ENCODE measurements at regions not wholly inside any gene's neighbourhood (a gene's known extent, or its start where the extent isn't known, plus 50 kb on each side); places are given as distances from the start of the nearest gene placed in this dataset.
"Not testable (repeated sequence)": the region's sequence is repeated elsewhere in the genome, so short reads cannot be mapped to it uniquely, and the experiment has no call there.

DNA sequence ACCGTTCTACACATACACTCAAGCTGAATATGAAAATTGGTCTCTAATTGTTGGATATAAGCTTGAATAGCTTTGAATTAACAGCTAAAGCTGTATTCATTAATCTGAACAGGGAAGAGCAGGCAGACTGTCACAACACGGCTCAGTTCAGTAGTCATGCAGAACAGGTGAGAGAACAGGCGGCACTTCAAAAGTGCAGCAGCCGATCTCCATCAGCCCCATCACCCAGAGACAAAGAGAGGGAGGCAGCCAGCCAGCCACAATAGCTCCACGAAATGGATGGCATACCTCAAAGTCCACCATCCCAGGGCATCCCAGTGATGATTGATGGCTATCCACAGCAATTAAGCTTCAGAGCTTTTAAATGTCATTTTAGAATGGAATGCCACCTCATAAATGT, 419.2 kb downstream of the OLFM4 start:
- in situ Hi-C loops (cut with MboI; ENCODE audit: low pct_unique_long_range_greater_than_20kb, low sequenced_read_pairs, unreplicated experiment), result no loop called here
- DNase-seq (ENCODE audit: low spot score), result no peak
- TF ChIP-seq, protein P1, sequence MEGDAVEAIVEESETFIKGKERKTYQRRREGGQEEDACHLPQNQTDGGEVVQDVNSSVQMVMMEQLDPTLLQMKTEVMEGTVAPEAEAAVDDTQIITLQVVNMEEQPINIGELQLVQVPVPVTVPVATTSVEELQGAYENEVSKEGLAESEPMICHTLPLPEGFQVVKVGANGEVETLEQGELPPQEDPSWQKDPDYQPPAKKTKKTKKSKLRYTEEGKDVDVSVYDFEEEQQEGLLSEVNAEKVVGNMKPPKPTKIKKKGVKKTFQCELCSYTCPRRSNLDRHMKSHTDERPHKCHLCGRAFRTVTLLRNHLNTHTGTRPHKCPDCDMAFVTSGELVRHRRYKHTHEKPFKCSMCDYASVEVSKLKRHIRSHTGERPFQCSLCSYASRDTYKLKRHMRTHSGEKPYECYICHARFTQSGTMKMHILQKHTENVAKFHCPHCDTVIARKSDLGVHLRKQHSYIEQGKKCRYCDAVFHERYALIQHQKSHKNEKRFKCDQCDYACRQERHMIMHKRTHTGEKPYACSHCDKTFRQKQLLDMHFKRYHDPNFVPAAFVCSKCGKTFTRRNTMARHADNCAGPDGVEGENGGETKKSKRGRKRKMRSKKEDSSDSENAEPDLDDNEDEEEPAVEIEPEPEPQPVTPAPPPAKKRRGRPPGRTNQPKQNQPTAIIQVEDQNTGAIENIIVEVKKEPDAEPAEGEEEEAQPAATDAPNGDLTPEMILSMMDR (IDR thresholded peaks at IDR 0.05; ENCODE audit: extremely low read depth, insufficient read depth, missing control alignments), result no peak

DNA sequence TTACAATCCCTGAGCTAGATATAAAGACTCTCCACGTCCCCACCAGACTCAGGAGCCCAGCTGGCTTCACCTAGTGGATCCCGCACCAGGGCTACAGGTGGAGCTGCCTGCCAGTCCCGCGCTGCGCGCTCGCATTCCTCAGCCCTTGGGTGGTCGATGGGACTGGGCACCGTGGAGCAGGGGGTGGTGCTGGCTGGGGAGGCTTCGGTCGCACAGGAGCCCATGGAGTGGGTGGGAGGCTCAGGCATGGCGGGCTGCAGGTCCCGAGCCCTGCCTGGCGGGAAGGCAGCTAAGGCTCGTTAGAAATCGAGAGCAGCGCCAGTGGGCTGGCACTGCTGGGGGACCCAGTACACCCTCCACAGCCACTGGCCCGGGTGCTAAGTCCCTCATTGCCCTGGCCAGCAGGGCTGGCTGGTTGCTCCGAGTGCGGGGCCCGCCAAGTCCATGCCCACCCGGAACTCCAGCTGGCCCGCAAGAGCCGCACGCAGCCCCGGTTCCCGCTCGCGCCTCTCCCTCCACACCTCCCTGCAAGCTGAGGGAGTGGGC, 423.7 kb downstream of the OLFM4 start:
- DNase-seq (ENCODE audit: low spot score); in situ Hi-C loops (cut with MboI; ENCODE audit: low pct_unique_long_range_greater_than_20kb, low sequenced_read_pairs, unreplicated experiment): not testable (repeated sequence)

DNA sequence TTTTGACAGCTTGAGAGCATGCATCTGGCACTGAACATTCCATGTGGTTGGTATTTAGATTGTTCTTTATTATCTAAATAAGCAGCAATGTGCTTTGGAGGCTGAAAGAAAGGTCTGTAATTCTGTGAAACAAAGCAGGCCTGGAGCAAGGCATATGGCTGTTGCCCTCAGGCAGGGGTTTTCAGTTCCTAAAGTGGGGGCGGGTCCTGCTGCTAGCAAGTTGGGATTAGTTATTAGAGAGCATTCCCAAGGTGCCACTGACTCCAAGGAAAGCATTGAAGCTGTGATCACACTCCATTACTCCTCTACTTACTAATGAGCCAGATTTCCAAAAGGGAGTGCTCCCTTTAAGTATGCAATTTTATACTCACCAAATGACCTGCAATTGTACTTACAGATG, 432.2 kb downstream of the OLFM4 start:
- TF ChIP-seq, protein P1 (IDR thresholded peaks at IDR 0.05; ENCODE audit: extremely low read depth, insufficient read depth, missing control alignments), result no peak
- DNase-seq (ENCODE audit: low spot score), result no peak
- in situ Hi-C loops (cut with MboI; ENCODE audit: low pct_unique_long_range_greater_than_20kb, low sequenced_read_pairs, unreplicated experiment), result no loop called here

DNA sequence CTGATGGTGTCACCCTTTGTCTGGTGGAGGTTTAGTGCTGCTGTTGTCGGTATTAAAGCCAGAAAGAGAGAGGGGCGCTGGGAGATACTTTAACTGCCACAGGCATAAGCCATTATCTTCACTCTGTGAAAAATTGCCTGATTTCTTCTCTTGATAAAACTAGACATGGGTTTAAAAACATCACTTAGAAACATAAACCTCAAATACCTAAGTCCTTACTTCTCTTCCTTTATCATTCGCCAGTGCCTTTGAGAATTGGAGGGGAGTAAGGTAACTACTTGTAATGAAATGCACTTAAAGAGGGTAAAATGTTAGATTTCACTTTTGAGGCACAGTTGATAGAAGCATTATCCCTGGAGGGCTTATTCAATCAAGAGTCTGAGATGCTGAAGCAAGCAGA, 434.5 kb downstream of the OLFM4 start:
- TF ChIP-seq, protein P1 (IDR thresholded peaks at IDR 0.05; ENCODE audit: extremely low read depth, insufficient read depth, missing control alignments), result no peak
- in situ Hi-C loops (cut with MboI; ENCODE audit: low pct_unique_long_range_greater_than_20kb, low sequenced_read_pairs, unreplicated experiment), result no loop called here
- no peak for DNase-seq (ENCODE audit: low spot score)

DNA sequence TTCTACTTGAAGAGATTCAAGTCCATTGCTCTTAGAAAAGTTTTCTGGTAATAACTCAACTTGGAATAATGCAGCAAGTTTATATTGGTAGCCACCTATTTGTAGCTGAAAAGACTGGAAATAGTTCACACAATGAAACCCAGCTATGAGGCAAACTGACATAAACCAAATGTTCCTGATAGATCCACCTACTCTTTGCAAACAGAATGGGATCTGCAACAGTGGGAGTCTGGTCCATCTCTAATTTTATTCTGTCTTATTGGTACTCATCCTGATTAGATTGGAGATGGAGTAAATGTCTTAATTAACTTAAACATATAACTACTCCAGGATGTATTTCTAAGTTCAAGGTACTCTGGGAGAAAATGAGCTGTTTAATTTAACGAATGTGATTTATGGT, 438.0 kb downstream of the OLFM4 start:
- in situ Hi-C loops (cut with MboI; ENCODE audit: low pct_unique_long_range_greater_than_20kb, low sequenced_read_pairs, unreplicated experiment), result no loop called here
- TF ChIP-seq, protein P1 (IDR thresholded peaks at IDR 0.05; ENCODE audit: extremely low read depth, insufficient read depth, missing control alignments), result no peak
- DNase-seq (ENCODE audit: low spot score), result no peak

DNA sequence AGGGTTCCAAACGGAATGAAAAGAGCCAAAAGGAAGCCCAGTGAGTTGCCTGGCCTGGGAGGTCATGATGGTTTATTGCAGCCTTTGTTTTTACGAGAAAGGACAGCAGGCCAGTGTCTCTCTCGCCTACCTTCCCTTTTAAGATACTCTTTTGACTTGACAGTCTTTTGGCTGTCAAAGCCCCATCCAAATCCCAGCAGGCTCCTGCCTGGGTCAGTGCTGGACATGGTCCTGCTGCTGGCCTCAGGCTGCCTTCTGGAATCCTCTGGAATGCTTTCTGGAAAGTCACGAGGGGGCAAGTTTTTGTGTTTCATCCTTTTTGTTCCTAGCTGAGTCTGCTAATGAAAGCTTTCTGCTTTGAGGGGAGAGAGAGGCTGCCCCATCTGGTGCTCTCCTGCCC, 444.8 kb downstream of the OLFM4 start:
- in situ Hi-C loops (cut with MboI; ENCODE audit: low pct_unique_long_range_greater_than_20kb, low sequenced_read_pairs, unreplicated experiment), result no loop called here
- TF ChIP-seq, protein P1 (IDR thresholded peaks at IDR 0.05; ENCODE audit: extremely low read depth, insufficient read depth, missing control alignments), result no peak
- DNase-seq (ENCODE audit: low spot score), result no peak

DNA sequence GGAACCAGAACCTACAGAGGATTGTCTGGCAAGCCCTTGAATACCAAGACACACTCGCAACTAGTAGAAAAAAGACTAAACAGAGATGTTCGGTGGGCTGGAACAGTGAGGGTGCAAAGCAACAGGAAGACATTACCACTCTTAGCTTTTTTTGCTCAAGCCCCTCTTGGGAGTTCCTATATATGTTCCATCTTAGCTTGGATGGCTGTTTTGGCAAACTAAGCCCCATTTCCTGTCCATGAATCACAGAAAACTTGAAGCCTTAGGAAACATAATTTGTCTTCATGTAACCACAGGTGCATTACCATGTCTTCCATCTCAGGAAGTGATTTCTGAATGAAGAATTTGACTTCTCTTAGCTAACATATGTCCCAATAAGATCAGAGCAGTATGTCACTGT, 446.3 kb downstream of the OLFM4 start:
- TF ChIP-seq, protein P1 (IDR thresholded peaks at IDR 0.05; ENCODE audit: extremely low read depth, insufficient read depth, missing control alignments), result no peak
- in situ Hi-C loops (cut with MboI; ENCODE audit: low pct_unique_long_range_greater_than_20kb, low sequenced_read_pairs, unreplicated experiment), result no loop called here
- DNase-seq (ENCODE audit: low spot score), result no peak

Measured in GM13977 (cell line).